ENCODE measurements at regions not wholly inside any gene's neighbourhood (a gene's known extent, or its start where the extent isn't known, plus 50 kb on each side); places are given as distances from the start of the nearest gene placed in this dataset.

- intact Hi-C loops (cut with micrococcal nuclease; ENCODE audit: unreplicated experiment): no loop called here
- no peak for DNase-seq (ENCODE audit: low read depth, low spot score)
- Histone ChIP-seq H3K27ac (ENCODE audit: low read length) (no peak overlapping the region), H3K4me1 (ENCODE audit: control insufficient read depth, insufficient read depth, low read length) (no peaks in the 10 kb centered on the region), H3K4me3 (ENCODE audit: low read depth in 2 of 2, low read length in 2 of 2) (no peak overlapping the region), H3K36me3 (ENCODE audit: control insufficient read depth, insufficient read depth, low read length) (no peaks in the 10 kb centered on the region), H3K9me3 (ENCODE audit: control insufficient read depth, insufficient read depth, low read depth, low read length) (no peaks in the 10 kb centered on the region), H3K27me3 (ENCODE audit: control insufficient read depth, insufficient read depth, low read length) (no peaks in the 10 kb centered on the region)
- ATAC-seq: no peak
- POLR2A ChIA-PET: no interaction called here
- in situ Hi-C loops (cut with HindIII; ENCODE audit: low pct_unique_long_range_greater_than_20kb, low sequenced_read_pairs): no loop called here
- no TSS peak for BruUV-seq (replicated peaks)
- CTCF ChIA-PET: no interaction called here
- no peak for TF ChIP-seq SIN3A (IDR thresholded peaks at IDR 0.05; ENCODE audit: borderline replicate concordance, insufficient read depth, low read depth, low read length)
- no peak for TF ChIP-seq TCF7L2 (IDR thresholded peaks at IDR 0.05; ENCODE audit: low read depth, low read length)
- no peak for TF ChIP-seq CTCF (IDR thresholded peaks at IDR 0.05)
- TF ChIP-seq REST (IDR thresholded peaks at IDR 0.05; ENCODE audit: insufficient read depth in 1 of 2, low read depth in 2 of 2, low read length in 1 of 2): no peak
- TF ChIP-seq POLR2AphosphoS5 (IDR thresholded peaks at IDR 0.05; ENCODE audit: low read depth, low read length): no peak
These were observed 55.2 kb upstream of the DMAC1 start for GRCh38 chr9:7854763-7855162.

Data from Panc1 (cell line).